Lung (tissue), 11 donors: ENCODE measurements at regions not wholly inside any gene's neighbourhood (a gene's known extent, or its start where the extent isn't known, plus 50 kb on each side); places are given as distances from the start of the nearest gene placed in this dataset.

ENCODE experiments used
- ATAC-seq: fragments of 200-7000 bp; cut with Tn5 transposase; one replicate; pipeline ENCODE4 v1.9.1; 2020; ENCODE audit warnings: moderate number of reproducible peaks; ENCODE audit not compliant: insufficient read depth, low FRiP score
- DNase-seq, 3 donors: peaks; one replicate each; pipeline ENCODE4 v3.0.0-alpha.2; 2013 to 2017
- H3K27ac ChIP-seq, 2 donors: one replicate each; pipeline ENCODE4 v1.5.1; 2013; ENCODE audit warnings: mild to moderate bottlenecking in 2 of 2, moderate library complexity in 2 of 2, control low read depth in 1 of 2, inconsistent platforms in 1 of 2, low read depth in 1 of 2, low read length in 1 of 2
- H3K27me3 ChIP-seq, 3 donors: one replicate each; pipeline ENCODE4 v1.5.1; 2013; ENCODE audit warnings: low read length in 2 of 3; ENCODE audit not compliant: control insufficient read depth in 3 of 3, insufficient read depth in 3 of 3
- H3K36me3 ChIP-seq, 4 donors: one replicate each; pipeline ENCODE4 v1.5.1; 2013; ENCODE audit warnings: low read length in 4 of 4, mild to moderate bottlenecking in 1 of 4, moderate library complexity in 1 of 4; ENCODE audit not compliant: control insufficient read depth in 4 of 4, insufficient read depth in 4 of 4
- H3K4me1 ChIP-seq, 5 donors: one replicate each; pipeline ENCODE4 v1.5.1; 2013; ENCODE audit warnings: low read length in 5 of 5, mild to moderate bottlenecking in 2 of 5, moderate library complexity in 1 of 5; ENCODE audit not compliant: control insufficient read depth in 5 of 5, insufficient read depth in 5 of 5
- H3K4me3 ChIP-seq: one replicate; pipeline ENCODE4 v1.5.1; 2013; ENCODE audit warnings: mild to moderate bottlenecking, control low read depth, moderate library complexity
- H3K9ac ChIP-seq, 2 donors: one replicate each; pipeline ENCODE4 v1.5.1; 2013; ENCODE audit warnings: low read length in 2 of 2, control low read depth in 1 of 2; ENCODE audit not compliant: insufficient read depth in 1 of 2
- H3K9me3 ChIP-seq, 4 donors: one replicate each; pipeline ENCODE4 v1.5.1; 2013; ENCODE audit warnings: low read length in 3 of 4, mild to moderate bottlenecking in 1 of 4, moderate library complexity in 1 of 4; ENCODE audit not compliant: control insufficient read depth in 4 of 4, insufficient read depth in 3 of 4
- WGBS, 2 donors: extraction: QIAGEN DNeasy Blood & Tissue Kit; methylation state at CpG; one replicate each; pipeline ENCODE4 v1.1.7; 2013; 5-methylcytosine and 5-hydroxymethylcytosine counted together
- TF ChIP-seq, protein P1 (sequence below): IDR thresholded peaks from 2 replicates; pipeline ENCODE4 v1.5.1; 2012; ENCODE audit warnings: mild to moderate bottlenecking; ENCODE audit errors: control extremely low read depth, extremely low read depth
- donor health status: control.
- donor health status: control.
- donor health status: Bipolar disorder and iron deficiency.
- donor health status: healthy.
- donor health status: DM: yes; HTN: yes; CAD: no.

DNA sequence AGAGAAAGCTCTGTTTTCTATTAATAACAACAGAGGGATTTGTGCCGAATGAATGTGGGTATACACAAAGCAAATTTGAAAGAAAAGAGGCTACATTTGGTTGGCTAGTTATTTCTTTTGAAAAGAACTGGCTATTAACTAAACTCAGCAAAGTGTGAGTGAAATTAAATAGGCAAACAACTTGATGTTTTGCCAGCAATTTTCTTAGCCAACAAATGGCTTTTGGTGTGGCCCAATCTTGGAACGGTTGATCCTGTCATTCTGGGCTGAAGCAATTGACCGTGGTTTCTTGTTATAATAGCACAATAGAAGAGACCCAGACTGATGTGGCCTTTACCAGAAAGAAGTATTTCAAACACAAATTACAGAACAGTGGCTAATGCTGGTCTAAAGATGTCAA, 898.6 kb downstream of the KCNMA1 start:
- no peak overlapping the region for H3K4me3 ChIP-seq
- no peaks in the 10 kb centered on the region for H3K4me1 ChIP-seq
- ATAC-seq (no peak), DNase-seq (no peak)
- no peak overlapping the region for H3K27ac ChIP-seq
- no peaks in the 10 kb centered on the region for H3K36me3 ChIP-seq
- no peak overlapping the region for H3K9ac ChIP-seq
- TF ChIP-seq, protein P1, sequence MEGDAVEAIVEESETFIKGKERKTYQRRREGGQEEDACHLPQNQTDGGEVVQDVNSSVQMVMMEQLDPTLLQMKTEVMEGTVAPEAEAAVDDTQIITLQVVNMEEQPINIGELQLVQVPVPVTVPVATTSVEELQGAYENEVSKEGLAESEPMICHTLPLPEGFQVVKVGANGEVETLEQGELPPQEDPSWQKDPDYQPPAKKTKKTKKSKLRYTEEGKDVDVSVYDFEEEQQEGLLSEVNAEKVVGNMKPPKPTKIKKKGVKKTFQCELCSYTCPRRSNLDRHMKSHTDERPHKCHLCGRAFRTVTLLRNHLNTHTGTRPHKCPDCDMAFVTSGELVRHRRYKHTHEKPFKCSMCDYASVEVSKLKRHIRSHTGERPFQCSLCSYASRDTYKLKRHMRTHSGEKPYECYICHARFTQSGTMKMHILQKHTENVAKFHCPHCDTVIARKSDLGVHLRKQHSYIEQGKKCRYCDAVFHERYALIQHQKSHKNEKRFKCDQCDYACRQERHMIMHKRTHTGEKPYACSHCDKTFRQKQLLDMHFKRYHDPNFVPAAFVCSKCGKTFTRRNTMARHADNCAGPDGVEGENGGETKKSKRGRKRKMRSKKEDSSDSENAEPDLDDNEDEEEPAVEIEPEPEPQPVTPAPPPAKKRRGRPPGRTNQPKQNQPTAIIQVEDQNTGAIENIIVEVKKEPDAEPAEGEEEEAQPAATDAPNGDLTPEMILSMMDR, result no peak
- H3K27me3 ChIP-seq, result no peaks in the 10 kb centered on the region
- WGBS, 2 donors, result 78 to 89% methylated on average over 3 of the region's 3 CpGs
- no peaks in the 10 kb centered on the region for H3K9me3 ChIP-seq

DNA sequence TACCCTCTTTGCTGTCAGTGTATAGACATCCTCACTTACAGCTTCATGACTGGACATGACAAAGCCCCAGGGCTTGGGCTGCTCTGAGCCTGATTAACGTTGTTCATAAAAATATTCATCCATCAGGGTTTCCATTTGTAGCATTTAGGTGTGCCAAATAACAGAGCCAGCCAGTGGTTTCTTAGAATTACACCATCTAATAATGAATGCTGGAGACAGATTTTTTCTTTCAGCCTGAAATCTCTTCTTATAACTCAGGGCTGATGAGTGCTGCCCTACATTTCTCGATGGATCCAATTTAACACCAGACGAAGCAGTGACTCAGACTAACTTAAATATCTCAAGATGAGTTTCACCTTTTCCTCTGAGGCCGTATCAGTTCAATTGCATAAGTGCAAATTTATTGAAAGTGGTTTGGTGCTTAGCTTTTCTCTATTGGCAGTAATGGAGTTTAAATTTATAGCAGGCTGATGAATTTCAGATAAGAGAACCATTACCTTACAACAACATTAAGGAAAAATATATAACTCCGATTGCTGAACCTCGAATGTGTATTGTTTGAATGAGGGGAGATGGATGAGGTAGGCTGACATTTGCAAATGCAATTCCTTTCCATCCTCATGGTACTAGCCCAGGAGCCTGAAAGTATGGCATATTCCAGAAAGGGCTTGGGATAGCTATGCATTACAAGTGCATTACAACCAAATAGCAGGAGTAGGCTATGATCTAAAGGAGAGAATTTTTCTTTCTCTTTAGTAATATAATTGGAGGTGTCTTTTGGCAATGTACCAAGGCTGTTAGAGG, 900.6 kb downstream of the KCNMA1 start:
- Histone ChIP-seq H3K9ac (no peak overlapping the region), H3K27ac (no peak overlapping the region), H3K27me3 (no peaks in the 10 kb centered on the region), H3K9me3 (peaks cover 0 to 3% (median 0%) of the 10 kb centered on the region in 4 donors), H3K4me3 (no peak overlapping the region), H3K4me1 (no peaks in the 10 kb centered on the region), H3K36me3 (no peaks in the 10 kb centered on the region)
- ATAC-seq, result no peak
- TF ChIP-seq, protein P1, result no peak
- no peak for DNase-seq
- 76 to 86% methylated on average over 6 of the region's 6 CpGs for WGBS, 2 donors

DNA sequence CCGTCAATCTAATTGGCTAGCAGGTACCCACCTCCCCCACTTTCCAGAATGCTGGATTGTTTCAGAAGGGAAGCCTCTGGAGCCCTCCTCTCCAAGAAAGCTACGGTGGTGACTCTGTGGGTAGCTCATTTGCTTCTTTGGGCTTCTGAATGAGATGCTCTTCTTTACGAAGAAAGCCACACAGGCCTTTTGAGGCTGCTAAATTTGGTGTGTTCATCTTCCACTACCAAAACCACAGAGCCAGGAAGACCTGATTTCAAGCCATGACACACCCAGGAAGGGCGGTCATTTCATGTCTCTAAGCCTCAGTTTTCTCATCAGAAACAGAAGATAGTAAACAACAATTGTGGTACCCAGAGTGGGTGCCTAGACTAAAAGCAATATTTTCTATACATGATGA, 901.2 kb downstream of the KCNMA1 start:
- H3K4me3 ChIP-seq, result no peak overlapping the region
- no peak overlapping the region for H3K9ac ChIP-seq
- H3K36me3 ChIP-seq, result no peaks in the 10 kb centered on the region
- ATAC-seq (no peak), DNase-seq (no peak)
- TF ChIP-seq, protein P1, result no peak
- H3K9me3 ChIP-seq, result peaks cover 0 to 4% (median 0%) of the 10 kb centered on the region in 4 donors
- H3K27me3 ChIP-seq, result no peaks in the 10 kb centered on the region
- WGBS, 2 donors, result 82% methylated on average over 4 of the region's 4 CpGs
- no peaks in the 10 kb centered on the region for H3K4me1 ChIP-seq
- H3K27ac ChIP-seq, result no peak overlapping the region

DNA sequence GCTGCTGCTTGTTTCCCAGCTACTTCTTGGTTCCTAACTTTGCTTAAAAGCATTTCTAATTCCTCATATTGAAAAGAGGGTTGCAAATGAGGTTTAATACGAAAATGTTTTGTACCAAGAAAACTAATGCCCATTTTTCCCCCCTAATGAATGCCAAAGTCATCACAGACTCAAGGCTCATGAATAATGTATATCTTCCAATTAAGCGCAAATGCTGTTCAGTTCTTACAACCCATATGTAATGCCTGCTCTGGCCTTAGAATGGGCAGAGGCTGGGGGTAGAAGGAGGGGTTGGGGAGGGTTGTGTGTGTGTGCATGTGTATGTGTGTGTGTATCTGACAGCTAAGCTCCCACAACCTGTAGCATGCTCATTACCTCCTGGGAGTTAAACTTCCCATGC, 901.7 kb downstream of the KCNMA1 start:
- no peak for ATAC-seq
- Histone ChIP-seq H3K9me3 (peaks cover 0 to 4% (median 1%) of the 10 kb centered on the region in 4 donors), H3K27me3 (no peaks in the 10 kb centered on the region), H3K4me1 (no peaks in the 10 kb centered on the region), H3K9ac (no peak overlapping the region), H3K4me3 (no peak overlapping the region), H3K36me3 (no peaks in the 10 kb centered on the region), H3K27ac (no peak overlapping the region)
- no peak for DNase-seq
- 76 to 84% methylated on average over 2 of the region's 2 CpGs for WGBS, 2 donors
- TF ChIP-seq, protein P1, result no peak
